HEK293 (cell line): ENCODE measurements at regions not wholly inside any gene's neighbourhood (a gene's known extent, or its start where the extent isn't known, plus 50 kb on each side); places are given as distances from the start of the nearest gene placed in this dataset.
"Not testable (repeated sequence)": the region's sequence is repeated elsewhere in the genome, so short reads cannot be mapped to it uniquely, and the experiment has no call there.

ENCODE experiments used
- CTCF ChIA-PET: fragments of 350-600 bp; formaldehyde crosslinking; extraction: SDS; loops from one replicate; lab custom pipeline; 2021; ENCODE audit warnings: antibody characterized with exemption; lab: Yijun Ruan, JAX
- POLR2A ChIA-PET: fragments of 300-600 bp; formaldehyde crosslinking; extraction: SDS; loops from one replicate; lab custom pipeline; 2020; ENCODE audit warnings: antibody characterized with exemption, inconsistent platforms; lab: Yijun Ruan, JAX
- H3K27ac ChIP-seq: fragments of 200-500 bp; sonication (Bioruptor generic); 2 replicates; pipeline ENCODE4 v1.5.1; 2014; ENCODE audit warnings: low read depth, low read length, control low read depth, inconsistent platforms; ENCODE audit errors: extremely low read depth
- H3K36me3 ChIP-seq, 2 experiments: fragments of 200-500 bp in 1 of 2; sonication (Bioruptor generic) in 1 of 2; 1 replicate in 1 of 2; 2 replicates in 1 of 2; pipeline ENCODE4 v1.5.1; 2014 to 2017; ENCODE audit warnings: inconsistent platforms in 2 of 2, low read length in 2 of 2; ENCODE audit not compliant: control insufficient read depth in 2 of 2, insufficient read depth in 1 of 2
- H3K4me1 ChIP-seq: fragments of 200-500 bp; sonication (Bioruptor generic); 2 replicates; pipeline ENCODE4 v1.5.1; 2014; ENCODE audit warnings: mild to moderate bottlenecking, low read length, inconsistent platforms; ENCODE audit not compliant: control insufficient read depth, insufficient read depth
- H3K4me3 ChIP-seq: 2 replicates; pipeline ENCODE4 v1.5.1; 2011; ENCODE audit warnings: low read depth, mild to moderate bottlenecking, control low read depth, low read length, moderate library complexity
- H3K9me3 ChIP-seq: fragments of 200-500 bp; sonication (Bioruptor generic); 2 replicates; pipeline ENCODE4 v1.5.1; 2014; ENCODE audit warnings: low read depth, low read length, inconsistent platforms; ENCODE audit not compliant: control insufficient read depth, insufficient read depth
- OSR2 ChIP-seq: fragments of 450-650 bp; formaldehyde crosslinking; IDR thresholded peaks from 2 replicates; pipeline ENCODE4 v1.5.1; 2016; ENCODE audit warnings: missing biosample characterization, missing genetic modification characterization
- SCRT2 ChIP-seq: fragments of 450-650 bp; formaldehyde crosslinking; IDR thresholded peaks from 2 replicates; pipeline ENCODE4 v1.5.1; 2016; ENCODE audit warnings: missing biosample characterization, missing genetic modification characterization
- YY1 ChIP-seq: fragments of 450-650 bp; formaldehyde crosslinking; IDR thresholded peaks from 2 replicates; pipeline ENCODE4 v1.5.1; 2018; ENCODE audit warnings: missing biosample characterization, missing genetic modification characterization
- YY2 ChIP-seq: fragments of 450-650 bp; formaldehyde crosslinking; IDR thresholded peaks from 2 replicates; pipeline ENCODE4 v1.5.1; 2016; ENCODE audit warnings: missing biosample characterization, missing genetic modification characterization
- ZBTB20 ChIP-seq: fragments of 450-650 bp; formaldehyde crosslinking; IDR thresholded peaks from 2 replicates; pipeline ENCODE4 v1.5.1; 2016; ENCODE audit warnings: missing biosample characterization, missing genetic modification characterization
- ZNF132 ChIP-seq: fragments of 450-650 bp; formaldehyde crosslinking; IDR thresholded peaks from 2 replicates; pipeline ENCODE4 v1.5.1; 2017; ENCODE audit warnings: missing biosample characterization, missing genetic modification characterization, borderline replicate concordance
- ZNF133 ChIP-seq: fragments of 450-650 bp; formaldehyde crosslinking; IDR thresholded peaks from 2 replicates; pipeline ENCODE4 v1.5.1; 2016; ENCODE audit warnings: missing biosample characterization, missing genetic modification characterization
- ZNF146 ChIP-seq: fragments of 450-650 bp; formaldehyde crosslinking; IDR thresholded peaks from 2 replicates; pipeline ENCODE4 v1.5.1; 2016; ENCODE audit warnings: missing biosample characterization, missing genetic modification characterization
- ZNF169 ChIP-seq: fragments of 450-650 bp; formaldehyde crosslinking; IDR thresholded peaks from 2 replicates; pipeline ENCODE4 v1.5.1; 2016; ENCODE audit warnings: missing biosample characterization, missing genetic modification characterization
- ZNF24 ChIP-seq: fragments of 450-650 bp; formaldehyde crosslinking; IDR thresholded peaks from 2 replicates; pipeline ENCODE4 v1.5.1; 2016; ENCODE audit warnings: missing biosample characterization, missing genetic modification characterization
- ZNF311 ChIP-seq: fragments of 450-650 bp; formaldehyde crosslinking; IDR thresholded peaks from 2 replicates; pipeline ENCODE4 v1.5.1; 2017; ENCODE audit warnings: missing biosample characterization, missing genetic modification characterization, borderline replicate concordance
- ZNF354C ChIP-seq: fragments of 450-650 bp; formaldehyde crosslinking; IDR thresholded peaks from 2 replicates; pipeline ENCODE4 v1.5.1; 2016; ENCODE audit warnings: missing biosample characterization, missing genetic modification characterization, low read depth, borderline replicate concordance
- ZNF404 ChIP-seq: fragments of 450-650 bp; formaldehyde crosslinking; IDR thresholded peaks from 2 replicates; pipeline ENCODE4 v1.5.1; 2017; ENCODE audit warnings: missing biosample characterization, missing genetic modification characterization
- ZNF629 ChIP-seq: fragments of 450-650 bp; formaldehyde crosslinking; IDR thresholded peaks from 2 replicates; pipeline ENCODE4 v1.5.1; 2017; ENCODE audit warnings: missing biosample characterization, missing genetic modification characterization
- ZNF670 ChIP-seq: fragments of 450-650 bp; formaldehyde crosslinking; IDR thresholded peaks from 2 replicates; pipeline ENCODE4 v1.5.1; 2016; ENCODE audit warnings: missing biosample characterization, missing genetic modification characterization, low read depth
- ZNF792 ChIP-seq: fragments of 450-650 bp; formaldehyde crosslinking; IDR thresholded peaks from 2 replicates; pipeline ENCODE4 v1.5.1; 2016; ENCODE audit warnings: missing biosample characterization, missing genetic modification characterization
- ZSCAN16 ChIP-seq: fragments of 450-650 bp; formaldehyde crosslinking; IDR thresholded peaks from 2 replicates; pipeline ENCODE4 v1.5.1; 2016; ENCODE audit warnings: missing biosample characterization, missing genetic modification characterization
- TF ChIP-seq, protein P1 (sequence below): fragments of 450-650 bp; formaldehyde crosslinking; IDR thresholded peaks from 2 replicates; pipeline ENCODE4 v1.5.1; 2016; ENCODE audit warnings: missing biosample characterization, missing genetic modification characterization
- TF ChIP-seq, protein P2 (sequence below): sonication (generic); formaldehyde crosslinking; IDR thresholded peaks from 2 replicates; pipeline ENCODE4 v1.8.1; 2022; ENCODE audit warnings: mild to moderate bottlenecking, moderate library complexity, missing genetic modification reagents
- TF ChIP-seq, protein P3 (sequence below): fragments of 450-650 bp; formaldehyde crosslinking; IDR thresholded peaks from 2 replicates; pipeline ENCODE4 v1.5.1; 2016; ENCODE audit warnings: missing biosample characterization, missing genetic modification characterization
- TF ChIP-seq, protein P4 (sequence below): fragments of 450-650 bp; formaldehyde crosslinking; IDR thresholded peaks from 2 replicates; pipeline ENCODE4 v1.5.1; 2017; ENCODE audit warnings: missing biosample characterization, missing genetic modification characterization
- TF ChIP-seq, protein P5 (sequence below): fragments of 450-650 bp; formaldehyde crosslinking; IDR thresholded peaks from 2 replicates; pipeline ENCODE4 v1.5.1; 2016; ENCODE audit warnings: missing biosample characterization, missing genetic modification characterization, borderline replicate concordance

GRCh38 chr9:85861882-85862281 is 79.1 kb upstream of the NAA35 start:
- CTCF ChIA-PET, H3K9me3 ChIP-seq, H3K4me3 ChIP-seq, H3K27ac ChIP-seq, POLR2A ChIA-PET, H3K4me1 ChIP-seq: not testable (repeated sequence)
- TF ChIP-seq, protein P1, sequence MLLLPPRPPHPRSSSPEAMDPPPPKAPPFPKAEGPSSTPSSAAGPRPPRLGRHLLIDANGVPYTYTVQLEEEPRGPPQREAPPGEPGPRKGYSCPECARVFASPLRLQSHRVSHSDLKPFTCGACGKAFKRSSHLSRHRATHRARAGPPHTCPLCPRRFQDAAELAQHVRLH (tag by site-specific recombination) = peak; percentile 57; the same call in 1 of the 2 replicates
- peak; percentile 96 for TF ChIP-seq ZNF146 (tag by site-specific recombination)
- H3K36me3 ChIP-seq = peaks cover 3 to 22% of the 10 kb centered on the region in 2 experiments

DNA sequence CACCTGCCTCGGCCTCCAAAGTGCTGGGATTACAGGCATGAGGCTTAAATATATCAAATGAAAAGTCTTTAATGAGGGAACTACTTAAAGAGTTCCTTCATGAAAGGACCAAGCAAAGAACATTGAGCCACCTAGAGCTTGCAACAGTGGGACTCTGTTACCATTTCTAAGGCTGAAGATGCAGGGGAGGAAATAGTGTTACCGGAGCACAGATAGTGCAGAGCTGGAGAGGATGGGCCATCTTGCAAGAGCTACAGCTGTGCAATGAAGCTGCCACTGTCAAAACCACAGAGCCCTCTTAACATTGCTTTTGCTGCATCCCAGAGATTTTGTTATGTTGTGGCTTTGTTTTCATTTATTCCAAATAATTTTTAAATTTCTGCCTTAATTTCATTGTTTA is 77.1 kb upstream of the NAA35 start:
- CTCF ChIA-PET = no interaction called here

More for the DNA sequence above, 77.1 kb upstream of the NAA35 start:
- TF ChIP-seq ZNF404 (tag by site-specific recombination) (no peak), ZNF629 (tag by site-specific recombination) (no peak), ZSCAN16 (no peak), ZNF169 (tag by site-specific recombination) (no peak), ZBTB20 (tag by site-specific recombination) (no peak), ZNF354C (tag by site-specific recombination) (no peak), ZNF792 (tag by site-specific recombination) (no peak), ZNF670 (no peak), YY1 (no peak), SCRT2 (tag by site-specific recombination) (no peak), ZNF133 (tag by site-specific recombination) (no peak), OSR2 (no peak), ZNF311 (tag by site-specific recombination) (no peak), ZNF132 (tag by site-specific recombination) (no peak), ZNF24 (tag by site-specific recombination) (no peak), YY2 (tag by site-specific recombination) (no peak)
- TF ChIP-seq, protein P2, sequence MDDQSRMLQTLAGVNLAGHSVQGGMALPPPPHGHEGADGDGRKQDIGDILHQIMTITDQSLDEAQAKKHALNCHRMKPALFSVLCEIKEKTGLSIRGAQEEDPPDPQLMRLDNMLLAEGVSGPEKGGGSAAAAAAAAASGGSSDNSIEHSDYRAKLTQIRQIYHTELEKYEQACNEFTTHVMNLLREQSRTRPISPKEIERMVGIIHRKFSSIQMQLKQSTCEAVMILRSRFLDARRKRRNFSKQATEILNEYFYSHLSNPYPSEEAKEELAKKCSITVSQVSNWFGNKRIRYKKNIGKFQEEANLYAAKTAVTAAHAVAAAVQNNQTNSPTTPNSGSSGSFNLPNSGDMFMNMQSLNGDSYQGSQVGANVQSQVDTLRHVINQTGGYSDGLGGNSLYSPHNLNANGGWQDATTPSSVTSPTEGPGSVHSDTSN (CRISPR knock-in tag) = no peak
- TF ChIP-seq, protein P3, sequence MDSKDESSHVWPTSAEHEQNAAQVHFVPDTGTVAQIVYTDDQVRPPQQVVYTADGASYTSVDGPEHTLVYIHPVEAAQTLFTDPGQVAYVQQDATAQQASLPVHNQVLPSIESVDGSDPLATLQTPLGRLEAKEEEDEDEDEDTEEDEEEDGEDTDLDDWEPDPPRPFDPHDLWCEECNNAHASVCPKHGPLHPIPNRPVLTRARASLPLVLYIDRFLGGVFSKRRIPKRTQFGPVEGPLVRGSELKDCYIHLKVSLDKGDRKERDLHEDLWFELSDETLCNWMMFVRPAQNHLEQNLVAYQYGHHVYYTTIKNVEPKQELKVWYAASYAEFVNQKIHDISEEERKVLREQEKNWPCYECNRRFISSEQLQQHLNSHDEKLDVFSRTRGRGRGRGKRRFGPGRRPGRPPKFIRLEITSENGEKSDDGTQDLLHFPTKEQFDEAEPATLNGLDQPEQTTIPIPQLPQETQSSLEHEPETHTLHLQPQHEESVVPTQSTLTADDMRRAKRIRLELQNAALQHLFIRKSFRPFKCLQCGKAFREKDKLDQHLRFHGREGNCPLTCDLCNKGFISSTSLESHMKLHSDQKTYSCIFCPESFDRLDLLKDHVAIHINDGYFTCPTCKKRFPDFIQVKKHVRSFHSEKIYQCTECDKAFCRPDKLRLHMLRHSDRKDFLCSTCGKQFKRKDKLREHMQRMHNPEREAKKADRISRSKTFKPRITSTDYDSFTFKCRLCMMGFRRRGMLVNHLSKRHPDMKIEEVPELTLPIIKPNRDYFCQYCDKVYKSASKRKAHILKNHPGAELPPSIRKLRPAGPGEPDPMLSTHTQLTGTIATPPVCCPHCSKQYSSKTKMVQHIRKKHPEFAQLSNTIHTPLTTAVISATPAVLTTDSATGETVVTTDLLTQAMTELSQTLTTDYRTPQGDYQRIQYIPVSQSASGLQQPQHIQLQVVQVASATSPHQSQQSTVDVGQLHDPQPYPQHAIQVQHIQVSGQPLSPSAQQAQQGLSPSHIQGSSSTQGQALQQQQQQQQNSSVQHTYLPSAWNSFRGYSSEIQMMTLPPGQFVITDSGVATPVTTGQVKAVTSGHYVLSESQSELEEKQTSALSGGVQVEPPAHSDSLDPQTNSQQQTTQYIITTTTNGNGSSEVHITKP (tag by site-specific recombination) = no peak
- TF ChIP-seq, protein P4, sequence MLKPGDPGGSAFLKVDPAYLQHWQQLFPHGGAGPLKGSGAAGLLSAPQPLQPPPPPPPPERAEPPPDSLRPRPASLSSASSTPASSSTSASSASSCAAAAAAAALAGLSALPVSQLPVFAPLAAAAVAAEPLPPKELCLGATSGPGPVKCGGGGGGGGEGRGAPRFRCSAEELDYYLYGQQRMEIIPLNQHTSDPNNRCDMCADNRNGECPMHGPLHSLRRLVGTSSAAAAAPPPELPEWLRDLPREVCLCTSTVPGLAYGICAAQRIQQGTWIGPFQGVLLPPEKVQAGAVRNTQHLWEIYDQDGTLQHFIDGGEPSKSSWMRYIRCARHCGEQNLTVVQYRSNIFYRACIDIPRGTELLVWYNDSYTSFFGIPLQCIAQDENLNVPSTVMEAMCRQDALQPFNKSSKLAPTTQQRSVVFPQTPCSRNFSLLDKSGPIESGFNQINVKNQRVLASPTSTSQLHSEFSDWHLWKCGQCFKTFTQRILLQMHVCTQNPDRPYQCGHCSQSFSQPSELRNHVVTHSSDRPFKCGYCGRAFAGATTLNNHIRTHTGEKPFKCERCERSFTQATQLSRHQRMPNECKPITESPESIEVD = no peak
- TF ChIP-seq, protein P5, sequence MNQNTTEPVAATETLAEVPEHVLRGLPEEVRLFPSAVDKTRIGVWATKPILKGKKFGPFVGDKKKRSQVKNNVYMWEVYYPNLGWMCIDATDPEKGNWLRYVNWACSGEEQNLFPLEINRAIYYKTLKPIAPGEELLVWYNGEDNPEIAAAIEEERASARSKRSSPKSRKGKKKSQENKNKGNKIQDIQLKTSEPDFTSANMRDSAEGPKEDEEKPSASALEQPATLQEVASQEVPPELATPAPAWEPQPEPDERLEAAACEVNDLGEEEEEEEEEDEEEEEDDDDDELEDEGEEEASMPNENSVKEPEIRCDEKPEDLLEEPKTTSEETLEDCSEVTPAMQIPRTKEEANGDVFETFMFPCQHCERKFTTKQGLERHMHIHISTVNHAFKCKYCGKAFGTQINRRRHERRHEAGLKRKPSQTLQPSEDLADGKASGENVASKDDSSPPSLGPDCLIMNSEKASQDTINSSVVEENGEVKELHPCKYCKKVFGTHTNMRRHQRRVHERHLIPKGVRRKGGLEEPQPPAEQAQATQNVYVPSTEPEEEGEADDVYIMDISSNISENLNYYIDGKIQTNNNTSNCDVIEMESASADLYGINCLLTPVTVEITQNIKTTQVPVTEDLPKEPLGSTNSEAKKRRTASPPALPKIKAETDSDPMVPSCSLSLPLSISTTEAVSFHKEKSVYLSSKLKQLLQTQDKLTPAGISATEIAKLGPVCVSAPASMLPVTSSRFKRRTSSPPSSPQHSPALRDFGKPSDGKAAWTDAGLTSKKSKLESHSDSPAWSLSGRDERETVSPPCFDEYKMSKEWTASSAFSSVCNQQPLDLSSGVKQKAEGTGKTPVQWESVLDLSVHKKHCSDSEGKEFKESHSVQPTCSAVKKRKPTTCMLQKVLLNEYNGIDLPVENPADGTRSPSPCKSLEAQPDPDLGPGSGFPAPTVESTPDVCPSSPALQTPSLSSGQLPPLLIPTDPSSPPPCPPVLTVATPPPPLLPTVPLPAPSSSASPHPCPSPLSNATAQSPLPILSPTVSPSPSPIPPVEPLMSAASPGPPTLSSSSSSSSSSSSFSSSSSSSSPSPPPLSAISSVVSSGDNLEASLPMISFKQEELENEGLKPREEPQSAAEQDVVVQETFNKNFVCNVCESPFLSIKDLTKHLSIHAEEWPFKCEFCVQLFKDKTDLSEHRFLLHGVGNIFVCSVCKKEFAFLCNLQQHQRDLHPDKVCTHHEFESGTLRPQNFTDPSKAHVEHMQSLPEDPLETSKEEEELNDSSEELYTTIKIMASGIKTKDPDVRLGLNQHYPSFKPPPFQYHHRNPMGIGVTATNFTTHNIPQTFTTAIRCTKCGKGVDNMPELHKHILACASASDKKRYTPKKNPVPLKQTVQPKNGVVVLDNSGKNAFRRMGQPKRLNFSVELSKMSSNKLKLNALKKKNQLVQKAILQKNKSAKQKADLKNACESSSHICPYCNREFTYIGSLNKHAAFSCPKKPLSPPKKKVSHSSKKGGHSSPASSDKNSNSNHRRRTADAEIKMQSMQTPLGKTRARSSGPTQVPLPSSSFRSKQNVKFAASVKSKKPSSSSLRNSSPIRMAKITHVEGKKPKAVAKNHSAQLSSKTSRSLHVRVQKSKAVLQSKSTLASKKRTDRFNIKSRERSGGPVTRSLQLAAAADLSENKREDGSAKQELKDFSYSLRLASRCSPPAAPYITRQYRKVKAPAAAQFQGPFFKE = no peak
- TF ChIP-seq, all 188 proteins: peak for 0
- Histone ChIP-seq H3K9me3 (no peaks in the 10 kb centered on the region), H3K4me3 (no peak overlapping the region), H3K36me3 (peaks cover 3 to 16% of the 10 kb centered on the region in 2 experiments), H3K27ac (no peak overlapping the region), H3K4me1 (no peaks in the 10 kb centered on the region)
- POLR2A ChIA-PET = no interaction called here
